GM12891 (cell line): ENCODE measurements at regions not wholly inside any gene's neighbourhood (a gene's known extent, or its start where the extent isn't known, plus 50 kb on each side); places are given as distances from the start of the nearest gene placed in this dataset.

Experiments
- POLR2A ChIP-seq: IDR thresholded peaks from 2 replicates; pipeline ENCODE4 v1.6.1; 2011; ENCODE audit warnings: low read depth, low read length, control low read depth
- POLR2AphosphoS5 ChIP-seq: IDR thresholded peaks from 2 replicates; pipeline ENCODE4 v1.6.1; 2011; ENCODE audit warnings: low read depth, low read length, control low read depth
- SPI1 ChIP-seq: IDR thresholded peaks from 2 replicates; pipeline ENCODE4 v1.6.1; 2011; ENCODE audit warnings: low read depth, low read length, control low read depth

DNA sequence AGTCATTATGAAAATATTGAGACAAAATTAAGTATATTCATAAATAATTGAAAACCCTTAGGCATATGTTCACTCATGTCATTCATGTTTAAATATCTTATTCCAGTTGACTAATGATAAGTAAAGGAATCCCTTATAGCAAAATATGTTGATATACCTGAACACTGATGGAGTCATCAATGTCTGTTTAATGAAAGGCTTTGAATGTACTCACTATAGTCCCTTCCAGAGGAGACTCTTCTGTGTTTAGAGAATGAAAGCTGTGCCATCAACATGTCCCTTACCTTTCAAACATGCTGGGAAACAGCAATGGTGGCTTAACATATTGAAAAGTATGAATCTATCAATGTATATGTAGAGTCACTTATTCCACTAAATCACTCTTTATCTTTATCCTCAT is 242.9 kb downstream of the KCNJ3 start:
- no peak for TF ChIP-seq POLR2A
- TF ChIP-seq SPI1: no peak
- TF ChIP-seq POLR2AphosphoS5: no peak
